22Rv1 (cell line): ENCODE measurements at regions not wholly inside any gene's neighbourhood (a gene's known extent, or its start where the extent isn't known, plus 50 kb on each side); places are given as distances from the start of the nearest gene placed in this dataset.

Source experiments
- ZFX ChIP-seq: fragments of 450-650 bp; IDR thresholded peaks from 2 replicates; pipeline ENCODE4 v1.6.1; 2017; ENCODE audit warnings: antibody characterized with exemption, borderline replicate concordance
- TF ChIP-seq, protein P1 (sequence below): fragments of 450-650 bp; IDR thresholded peaks from 2 replicates; pipeline ENCODE4 v1.5.1; 2017; ENCODE audit warnings: mild to moderate bottlenecking

DNA sequence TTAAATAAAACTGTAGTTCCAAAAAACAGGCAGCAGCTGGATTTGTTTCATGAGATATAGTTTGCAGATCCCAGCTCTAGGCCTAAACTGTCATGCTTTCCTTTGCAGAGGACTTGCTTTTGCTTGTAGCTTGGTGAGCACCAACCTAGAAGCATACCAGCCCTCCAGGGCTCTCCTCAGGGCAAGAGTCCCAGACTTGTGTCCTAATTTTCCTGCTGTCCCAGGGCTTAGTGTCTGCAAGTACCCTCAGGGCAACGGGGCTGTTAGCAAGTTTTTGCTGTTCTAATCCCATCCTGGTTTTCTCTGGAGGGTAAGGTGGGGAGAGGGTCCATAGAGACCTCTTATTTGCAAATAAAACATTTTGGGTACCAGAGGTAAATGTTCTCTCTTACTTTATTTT is 59.5 kb downstream of the TMEM17 start:
- TF ChIP-seq, protein P1, sequence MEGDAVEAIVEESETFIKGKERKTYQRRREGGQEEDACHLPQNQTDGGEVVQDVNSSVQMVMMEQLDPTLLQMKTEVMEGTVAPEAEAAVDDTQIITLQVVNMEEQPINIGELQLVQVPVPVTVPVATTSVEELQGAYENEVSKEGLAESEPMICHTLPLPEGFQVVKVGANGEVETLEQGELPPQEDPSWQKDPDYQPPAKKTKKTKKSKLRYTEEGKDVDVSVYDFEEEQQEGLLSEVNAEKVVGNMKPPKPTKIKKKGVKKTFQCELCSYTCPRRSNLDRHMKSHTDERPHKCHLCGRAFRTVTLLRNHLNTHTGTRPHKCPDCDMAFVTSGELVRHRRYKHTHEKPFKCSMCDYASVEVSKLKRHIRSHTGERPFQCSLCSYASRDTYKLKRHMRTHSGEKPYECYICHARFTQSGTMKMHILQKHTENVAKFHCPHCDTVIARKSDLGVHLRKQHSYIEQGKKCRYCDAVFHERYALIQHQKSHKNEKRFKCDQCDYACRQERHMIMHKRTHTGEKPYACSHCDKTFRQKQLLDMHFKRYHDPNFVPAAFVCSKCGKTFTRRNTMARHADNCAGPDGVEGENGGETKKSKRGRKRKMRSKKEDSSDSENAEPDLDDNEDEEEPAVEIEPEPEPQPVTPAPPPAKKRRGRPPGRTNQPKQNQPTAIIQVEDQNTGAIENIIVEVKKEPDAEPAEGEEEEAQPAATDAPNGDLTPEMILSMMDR = no peak
- no peak for TF ChIP-seq ZFX
